ENCODE measurements at regions not wholly inside any gene's neighbourhood (a gene's known extent, or its start where the extent isn't known, plus 50 kb on each side); places are given as distances from the start of the nearest gene placed in this dataset.

- H3K4me3 ChIP-seq (ENCODE audit: low read depth, poor library complexity, severe bottlenecking), result no peak overlapping the region
- intact Hi-C loops (cut with DNase I; ENCODE audit: low total_unique reads), result no loop called here
- 77 to 84% methylated on average over 3 of the region's 3 CpGs for WGBS, 2 donors
Measured at GRCh38 chr1:208425096-208425495, 180.9 kb upstream of the PLXNA2 start.

DNA sequence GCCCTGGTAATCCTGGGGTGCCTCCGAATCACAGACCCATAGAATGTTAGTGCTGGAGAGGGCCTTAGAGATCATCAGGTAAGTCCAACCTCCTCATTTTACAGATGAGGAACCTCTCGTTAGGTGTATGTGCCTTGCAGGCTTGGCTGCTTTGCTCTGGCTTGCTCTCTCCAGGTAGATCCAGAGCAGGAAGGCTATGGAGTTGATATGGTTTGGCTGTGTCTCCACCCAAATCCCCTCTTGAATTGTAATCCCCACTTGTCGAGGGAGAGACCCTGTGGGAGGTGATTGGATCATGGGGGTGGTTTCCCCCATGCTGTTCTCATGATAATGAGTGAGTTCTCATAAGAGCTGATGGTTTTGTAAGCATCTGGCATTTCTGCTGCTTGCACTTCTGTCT is 186.0 kb upstream of the PLXNA2 start:
- 73 to 81% methylated on average over 3 of the region's 3 CpGs for WGBS, 2 donors
- intact Hi-C loops (cut with DNase I; ENCODE audit: low total_unique reads), result no loop called here
- no peak for DNase-seq (ENCODE audit: low spot score in 2 of 2)
- TF ChIP-seq POLR2A (IDR thresholded peaks at IDR 0.05), result no peak
- TF ChIP-seq, protein P1, sequence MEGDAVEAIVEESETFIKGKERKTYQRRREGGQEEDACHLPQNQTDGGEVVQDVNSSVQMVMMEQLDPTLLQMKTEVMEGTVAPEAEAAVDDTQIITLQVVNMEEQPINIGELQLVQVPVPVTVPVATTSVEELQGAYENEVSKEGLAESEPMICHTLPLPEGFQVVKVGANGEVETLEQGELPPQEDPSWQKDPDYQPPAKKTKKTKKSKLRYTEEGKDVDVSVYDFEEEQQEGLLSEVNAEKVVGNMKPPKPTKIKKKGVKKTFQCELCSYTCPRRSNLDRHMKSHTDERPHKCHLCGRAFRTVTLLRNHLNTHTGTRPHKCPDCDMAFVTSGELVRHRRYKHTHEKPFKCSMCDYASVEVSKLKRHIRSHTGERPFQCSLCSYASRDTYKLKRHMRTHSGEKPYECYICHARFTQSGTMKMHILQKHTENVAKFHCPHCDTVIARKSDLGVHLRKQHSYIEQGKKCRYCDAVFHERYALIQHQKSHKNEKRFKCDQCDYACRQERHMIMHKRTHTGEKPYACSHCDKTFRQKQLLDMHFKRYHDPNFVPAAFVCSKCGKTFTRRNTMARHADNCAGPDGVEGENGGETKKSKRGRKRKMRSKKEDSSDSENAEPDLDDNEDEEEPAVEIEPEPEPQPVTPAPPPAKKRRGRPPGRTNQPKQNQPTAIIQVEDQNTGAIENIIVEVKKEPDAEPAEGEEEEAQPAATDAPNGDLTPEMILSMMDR (IDR thresholded peaks at IDR 0.05), result no peak
- H3K4me3 ChIP-seq (ENCODE audit: low read depth, poor library complexity, severe bottlenecking), result no peak overlapping the region

More at GRCh38 chr1:208425096-208425495, 180.9 kb upstream of the PLXNA2 start:
- TF ChIP-seq, protein P1 (IDR thresholded peaks at IDR 0.05), result no peak
- TF ChIP-seq POLR2A (IDR thresholded peaks at IDR 0.05), result no peak
- no peak for DNase-seq (ENCODE audit: low spot score in 2 of 2)

DNA sequence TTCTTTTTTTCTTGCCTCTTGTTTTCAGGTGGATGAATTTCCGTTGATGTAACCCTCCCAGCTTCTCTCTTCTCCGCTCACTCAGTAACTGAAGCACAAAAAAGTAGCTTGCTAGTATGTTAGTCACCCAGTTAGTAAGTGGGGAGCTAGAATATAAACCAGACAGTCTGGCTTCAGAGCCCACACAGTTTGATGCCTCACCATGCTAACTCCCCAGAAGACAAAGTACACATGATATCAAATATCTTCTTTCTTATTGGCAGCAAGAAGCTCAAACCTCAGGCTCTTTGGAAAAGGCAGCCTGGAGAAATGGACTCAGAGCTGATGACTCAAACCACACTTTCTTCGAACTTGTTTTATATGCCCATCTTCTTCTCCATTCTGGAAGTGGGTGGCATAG is 187.5 kb upstream of the PLXNA2 start:
- intact Hi-C loops (cut with DNase I; ENCODE audit: low total_unique reads), result no loop called here
- TF ChIP-seq, protein P1 (IDR thresholded peaks at IDR 0.05), result no peak
- no peak for TF ChIP-seq POLR2A (IDR thresholded peaks at IDR 0.05)
- 74 to 76% methylated on average over 3 of the region's 3 CpGs for WGBS, 2 donors

DNA sequence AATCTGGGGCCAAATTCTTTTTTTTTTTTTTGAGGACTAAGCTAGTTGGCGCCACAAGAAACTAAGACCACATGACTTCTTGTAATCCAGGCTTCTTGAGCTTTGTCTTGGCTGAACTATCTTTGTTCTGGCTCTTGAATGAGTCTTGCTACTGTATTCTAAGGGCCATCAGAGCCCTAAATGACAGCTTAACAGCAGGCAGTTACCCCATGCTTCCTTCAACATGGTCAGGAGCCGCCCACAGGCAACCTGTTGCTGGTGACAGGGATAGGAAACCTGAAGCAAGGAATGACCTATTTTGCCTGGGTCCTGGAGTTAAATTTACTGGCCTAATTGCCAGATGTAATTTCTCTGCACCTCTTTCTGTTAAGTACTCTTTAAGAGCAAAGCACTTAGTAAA is 188.2 kb upstream of the PLXNA2 start:
- TF ChIP-seq, protein P1 (IDR thresholded peaks at IDR 0.05), result no peak
- no peak for TF ChIP-seq POLR2A (IDR thresholded peaks at IDR 0.05)
- 76 to 80% methylated on average over 2 of the region's 2 CpGs for WGBS, 2 donors
- DNase-seq (ENCODE audit: low spot score in 2 of 2), result no peak
- intact Hi-C loops (cut with DNase I; ENCODE audit: low total_unique reads), result no loop called here
- no peak overlapping the region for H3K4me3 ChIP-seq (ENCODE audit: low read depth, poor library complexity, severe bottlenecking)

More for the DNA sequence above, 187.5 kb upstream of the PLXNA2 start:
- no peak for DNase-seq (ENCODE audit: low spot score in 2 of 2)
- H3K4me3 ChIP-seq (ENCODE audit: low read depth, poor library complexity, severe bottlenecking), result no peak overlapping the region

DNA sequence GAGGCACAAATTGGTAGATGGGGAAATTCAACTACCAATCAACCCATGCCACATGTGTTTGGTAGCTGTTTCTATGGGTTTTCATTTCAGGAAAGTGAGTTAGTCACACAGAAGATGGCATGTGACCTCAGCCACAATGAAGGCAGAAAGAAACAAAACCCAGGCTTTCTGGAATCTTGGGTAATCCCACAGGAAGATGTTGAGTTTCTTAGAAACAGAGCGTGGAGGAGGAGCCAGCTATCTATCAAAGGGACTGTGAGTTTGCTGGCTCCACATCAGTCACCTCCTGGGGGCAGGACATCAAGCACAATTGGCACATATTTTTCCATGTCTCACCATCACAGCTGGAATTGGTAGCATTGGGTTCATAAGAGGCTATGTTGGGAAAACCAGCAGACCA is 188.9 kb upstream of the PLXNA2 start:
- DNase-seq (ENCODE audit: low spot score in 2 of 2), result no peak
- intact Hi-C loops (cut with DNase I; ENCODE audit: low total_unique reads), result no loop called here
- no peak overlapping the region for H3K4me3 ChIP-seq (ENCODE audit: low read depth, poor library complexity, severe bottlenecking)
- WGBS, 2 donors, result 54 to 56% methylated on average over 1 of the region's 1 CpG
- TF ChIP-seq, protein P1 (IDR thresholded peaks at IDR 0.05), result no peak
- TF ChIP-seq POLR2A (IDR thresholded peaks at IDR 0.05), result no peak

GRCh38 chr1:208433971-208434370 is 189.8 kb upstream of the PLXNA2 start:
- no peak overlapping the region for H3K4me3 ChIP-seq (ENCODE audit: low read depth, poor library complexity, severe bottlenecking)
- DNase-seq (ENCODE audit: low spot score in 2 of 2), result no peak
- WGBS, 2 donors, result 69 to 76% methylated on average over 4 of the region's 4 CpGs
- intact Hi-C loops (cut with DNase I; ENCODE audit: low total_unique reads), result no loop called here
- TF ChIP-seq, protein P1 (IDR thresholded peaks at IDR 0.05), result no peak

All from lower leg skin (tissue), 4 donors.